ENCODE measurements at regions not wholly inside any gene's neighbourhood (a gene's known extent, or its start where the extent isn't known, plus 50 kb on each side); places are given as distances from the start of the nearest gene placed in this dataset.

- no peak for DNase-seq
Measured at GRCh38 chrX:129077424-129078170, 445.7 kb downstream of the SMARCA1 start.

- no peak for DNase-seq
Measured at GRCh38 chrX:129071390-129071789, 451.9 kb downstream of the SMARCA1 start.

GRCh38 chrX:129065895-129066294 is 457.4 kb downstream of the SMARCA1 start:
- DNase-seq = no peak

- DNase-seq = no peak
Measured at GRCh38 chrX:129058405-129058804, 464.9 kb downstream of the SMARCA1 start.

- DNase-seq = no peak
Measured at GRCh38 chrX:129043138-129043537, 480.2 kb downstream of the SMARCA1 start.

- no peak for DNase-seq
Measured at GRCh38 chrX:129041319-129041718, 482.0 kb downstream of the SMARCA1 start.

GRCh38 chrX:129040124-129040523 is 483.2 kb downstream of the SMARCA1 start:
- no peak for DNase-seq

GRCh38 chrX:129039176-129039575 is 484.1 kb downstream of the SMARCA1 start:
- DNase-seq = no peak

- DNase-seq = no peak
Measured at GRCh38 chrX:129037389-129037788, 485.9 kb downstream of the SMARCA1 start.

- no peak for DNase-seq
Measured at GRCh38 chrX:129035180-129035579, 488.1 kb downstream of the SMARCA1 start.

GRCh38 chrX:129034196-129034595 is 489.1 kb downstream of the SMARCA1 start:
- DNase-seq = no peak

- no peak for DNase-seq
Measured at GRCh38 chrX:129026202-129026601, 497.1 kb downstream of the SMARCA1 start.

- DNase-seq = no peak
Measured at GRCh38 chrX:129025376-129025775, 497.9 kb downstream of the SMARCA1 start.

- no peak for DNase-seq
Measured at GRCh38 chrX:129019412-129019811, 503.9 kb downstream of the SMARCA1 start.

- no peak for DNase-seq
Measured at GRCh38 chrX:129015381-129015780, 507.9 kb downstream of the SMARCA1 start.

GRCh38 chrX:129013574-129013973 is 509.7 kb downstream of the SMARCA1 start:
- no peak for DNase-seq

GRCh38 chrX:129007631-129008030 is 515.7 kb downstream of the SMARCA1 start:
- no peak for DNase-seq

GRCh38 chrX:129006491-129006890 is 516.8 kb downstream of the SMARCA1 start:
- no peak for DNase-seq

GRCh38 chrX:129000797-129001196 is 522.5 kb downstream of the SMARCA1 start:
- DNase-seq = no peak

- no peak for DNase-seq
Measured at GRCh38 chrX:129000018-129000417, 523.3 kb downstream of the SMARCA1 start.

GRCh38 chrX:128992107-128992971 is 531.0 kb downstream of the SMARCA1 start:
- no peak for DNase-seq

- no peak for DNase-seq
Measured at GRCh38 chrX:128975745-128976144, 547.5 kb downstream of the SMARCA1 start.

- no peak for DNase-seq
Measured at GRCh38 chrX:128973033-128973432, 550.3 kb downstream of the SMARCA1 start.

GRCh38 chrX:128961290-128961689 is 562.0 kb downstream of the SMARCA1 start:
- DNase-seq = no peak

Data from activated CD4-positive, alpha-beta T cell treated with anti-CD3 and anti-CD28 coated beads for 4 hours (primary cell).